HK-2 (cell line): ENCODE measurements at regions not wholly inside any gene's neighbourhood (a gene's known extent, or its start where the extent isn't known, plus 50 kb on each side); places are given as distances from the start of the nearest gene placed in this dataset.
"Not testable (repeated sequence)": the region's sequence is repeated elsewhere in the genome, so short reads cannot be mapped to it uniquely, and the experiment has no call there.

Experiments used
- DNase-seq: peaks from one replicate; pipeline ENCODE4 v3.0.0-alpha.2; 2018; ENCODE audit not compliant: unreplicated experiment

GRCh38 chr10:90180886-90181691, 479.7 kb downstream of the KIF20B start:
- no peak for DNase-seq

GRCh38 chr10:90192825-90193224, 491.4 kb downstream of the KIF20B start:
- DNase-seq = no peak

- DNase-seq = no peak
Measured at GRCh38 chr10:90193240-90193985, 492.0 kb downstream of the KIF20B start.

- no peak for DNase-seq
Measured at GRCh38 chr10:90195288-90195840, 494.0 kb downstream of the KIF20B start.

GRCh38 chr10:90197766-90198165, 496.4 kb downstream of the KIF20B start:
- DNase-seq = no peak

- no peak for DNase-seq
Measured at GRCh38 chr10:90199093-90199492, 497.7 kb downstream of the KIF20B start.

GRCh38 chr10:90199513-90199912, 498.1 kb downstream of the KIF20B start:
- DNase-seq = no peak

GRCh38 chr10:90204131-90204955, 503.0 kb downstream of the KIF20B start:
- no peak for DNase-seq

- DNase-seq = no peak
Measured at GRCh38 chr10:90204956-90205314, 503.5 kb downstream of the KIF20B start.

GRCh38 chr10:90205340-90205739, 503.9 kb downstream of the KIF20B start:
- DNase-seq = no peak

- DNase-seq = no peak
Measured at GRCh38 chr10:90213346-90213745, 512.0 kb downstream of the KIF20B start.

GRCh38 chr10:90218846-90219245, 517.5 kb downstream of the KIF20B start:
- no peak for DNase-seq

- DNase-seq = no peak
Measured at GRCh38 chr10:90222372-90222771, 521.0 kb downstream of the KIF20B start.

- no peak for DNase-seq
Measured at GRCh38 chr10:90222939-90223338, 521.5 kb downstream of the KIF20B start.

- DNase-seq = no peak
Measured at GRCh38 chr10:90224791-90225566, 523.6 kb downstream of the KIF20B start.

GRCh38 chr10:90226517-90226916, 525.1 kb downstream of the KIF20B start:
- DNase-seq = no peak

GRCh38 chr10:90227217-90227656, 525.8 kb downstream of the KIF20B start:
- DNase-seq = no peak

GRCh38 chr10:90227786-90228185, 526.4 kb downstream of the KIF20B start:
- DNase-seq = no peak

- no peak for DNase-seq
Measured at GRCh38 chr10:90229486-90229885, 528.1 kb downstream of the KIF20B start.

GRCh38 chr10:90233805-90234204, 532.4 kb downstream of the KIF20B start:
- DNase-seq = not testable (repeated sequence)

GRCh38 chr10:90245623-90246022, 544.2 kb downstream of the KIF20B start:
- no peak for DNase-seq
